SK-N-SH treated with all-trans-retinoic acid at 6 μM for 48 hours (cell line): ENCODE measurements at regions not wholly inside any gene's neighbourhood (a gene's known extent, or its start where the extent isn't known, plus 50 kb on each side); places are given as distances from the start of the nearest gene placed in this dataset.

ENCODE experiments used
- ATAC-seq: fragments of 200-7000 bp; cut with Tn5 transposase; 3 replicates; pipeline ENCODE4 v1.9.1; 2020; ENCODE audit warnings: mild to moderate bottlenecking, moderate library complexity
- BACH2 ChIP-seq: fragments of 250-450 bp; sonication (Bioruptor Pico); IDR thresholded peaks from 2 replicates; pipeline ENCODE4 v1.9.0; 2021; ENCODE audit warnings: mild to moderate bottlenecking, borderline replicate concordance
- CSDC2 ChIP-seq: fragments of 250-450 bp; sonication (Bioruptor Pico); IDR thresholded peaks from 2 replicates; pipeline ENCODE4 v1.5.0; 2020; ENCODE audit warnings: mild to moderate bottlenecking, moderate library complexity
- ESRRG ChIP-seq: fragments of 250-450 bp; sonication (Bioruptor Pico); IDR thresholded peaks from 2 replicates; pipeline ENCODE4 v1.6.1; 2021; ENCODE audit warnings: mild to moderate bottlenecking
- GLIS3 ChIP-seq: fragments of 250-450 bp; sonication (Bioruptor Pico); IDR thresholded peaks from 2 replicates; pipeline ENCODE4 v1.5.0; 2020; ENCODE audit warnings: mild to moderate bottlenecking, moderate library complexity
- ISL1 ChIP-seq: fragments of 250-450 bp; sonication (Bioruptor Pico); IDR thresholded peaks from 2 replicates; pipeline ENCODE4 v2.1.2; 2022; ENCODE audit warnings: mild to moderate bottlenecking, moderate library complexity
- POU6F1 ChIP-seq: fragments of 250-450 bp; sonication (Bioruptor Pico); IDR thresholded peaks from 2 replicates; pipeline ENCODE4 v1.8.0; 2021; ENCODE audit warnings: low read depth, mild to moderate bottlenecking, moderate library complexity, borderline replicate concordance
- PPARA ChIP-seq: fragments of 250-450 bp; sonication (Bioruptor Pico); IDR thresholded peaks from 2 replicates; pipeline ENCODE4 v1.5.0; 2020; ENCODE audit warnings: mild to moderate bottlenecking, borderline replicate concordance
- RARB ChIP-seq: fragments of 250-450 bp; sonication (Bioruptor Pico); IDR thresholded peaks from 2 replicates; pipeline ENCODE4 v1.8.0; 2021; ENCODE audit warnings: mild to moderate bottlenecking, moderate library complexity
- SNAI2 ChIP-seq: fragments of 250-450 bp; sonication (Bioruptor Pico); IDR thresholded peaks from 2 replicates; pipeline ENCODE4 v1.5.0; 2020; ENCODE audit warnings: mild to moderate bottlenecking, moderate library complexity
- TCF4 ChIP-seq: fragments of 250-450 bp; sonication (Bioruptor Pico); IDR thresholded peaks from 2 replicates; pipeline ENCODE4 v1.8.0; 2021; ENCODE audit warnings: mild to moderate bottlenecking, moderate library complexity, borderline replicate concordance
- TSHZ2 ChIP-seq: fragments of 250-450 bp; sonication (Bioruptor Pico); IDR thresholded peaks from 2 replicates; pipeline ENCODE4 v1.5.0; 2020; ENCODE audit warnings: mild to moderate bottlenecking, moderate library complexity
- ZC3H10 ChIP-seq: fragments of 250-450 bp; sonication (Bioruptor Pico); IDR thresholded peaks from 2 replicates; pipeline ENCODE4 v1.5.1; 2021; ENCODE audit warnings: mild to moderate bottlenecking, moderate library complexity
- ZFP3 ChIP-seq: fragments of 250-450 bp; sonication (Bioruptor Pico); IDR thresholded peaks from 2 replicates; pipeline ENCODE4 v1.5.0; 2020; ENCODE audit warnings: mild to moderate bottlenecking, moderate library complexity
- ZFP30 ChIP-seq: fragments of 450-650 bp; formaldehyde crosslinking; IDR thresholded peaks from 2 replicates; pipeline ENCODE4 v1.5.0; 2022; ENCODE audit warnings: mild to moderate bottlenecking, moderate library complexity
- ZNF565 ChIP-seq: fragments of 450-650 bp; formaldehyde crosslinking; conservative IDR thresholded peaks from 2 replicates; pipeline ENCODE4 v1.5.0; 2020; ENCODE audit warnings: low read depth, mild to moderate bottlenecking, moderate library complexity
- ZNF70 ChIP-seq: fragments of 450-650 bp; formaldehyde crosslinking; IDR thresholded peaks from 2 replicates; pipeline ENCODE4 v1.5.0; 2020; ENCODE audit warnings: mild to moderate bottlenecking, moderate library complexity
- ZNF8 ChIP-seq: fragments of 450-650 bp; formaldehyde crosslinking; IDR thresholded peaks from 2 replicates; pipeline ENCODE4 v1.5.0; 2020; ENCODE audit warnings: mild to moderate bottlenecking, moderate library complexity

GRCh38 chr17:77388384-77389306 lies 247.9 kb downstream of the SEC14L1 start:
- peak; percentile 55 for ATAC-seq
- TF ChIP-seq RARB (CRISPR knock-in tag) (no peak), ZNF8 (CRISPR knock-in tag) (no peak), ISL1 (CRISPR knock-in tag) (no peak), ZFP3 (no peak)

GRCh38 chr17:77390870-77391269 lies 250.1 kb downstream of the SEC14L1 start:
- ATAC-seq, result no peak
- no peak for TF ChIP-seq TSHZ2 (CRISPR knock-in tag)
- no peak for TF ChIP-seq RARB (CRISPR knock-in tag)
- TF ChIP-seq ZC3H10, result no peak
- TF ChIP-seq ISL1 (CRISPR knock-in tag), result no peak
- TF ChIP-seq TCF4 (CRISPR knock-in tag), result no peak
- TF ChIP-seq SNAI2 (CRISPR knock-in tag), result no peak
- no peak for TF ChIP-seq POU6F1 (CRISPR knock-in tag)
- TF ChIP-seq BACH2 (CRISPR knock-in tag), result no peak
- no peak for TF ChIP-seq ZFP3
- no peak for TF ChIP-seq GLIS3 (CRISPR knock-in tag)
- no peak for TF ChIP-seq ZNF70 (CRISPR knock-in tag)

- ATAC-seq, result peak; percentile 63
- no peak for TF ChIP-seq ZNF8 (CRISPR knock-in tag)
- TF ChIP-seq ZFP3, result peak; percentile 19; the same call in 1 of the 2 replicates
- TF ChIP-seq CSDC2 (CRISPR knock-in tag), result 0 out of 2 replicates have a peak, but pooled peaks have one; percentile 73
- no peak for TF ChIP-seq TSHZ2 (CRISPR knock-in tag)
- TF ChIP-seq, all 23 proteins: peak for 2
These were observed 251.1 kb downstream of the SEC14L1 start for GRCh38 chr17:77391668-77392375.

GRCh38 chr17:77392376-77393273 lies 251.9 kb downstream of the SEC14L1 start:
- TF ChIP-seq ZNF565 (no peak), ISL1 (CRISPR knock-in tag) (no peak), TCF4 (CRISPR knock-in tag) (no peak), PPARA (no peak), ZNF8 (CRISPR knock-in tag) (no peak), ZFP30 (CRISPR knock-in tag) (no peak), ESRRG (no peak)
- TF ChIP-seq, all 23 proteins: peak for 0

More at GRCh38 chr17:77392376-77393273, 251.9 kb downstream of the SEC14L1 start:
- no peak for ATAC-seq
